DOHH2 (cell line): ENCODE measurements at regions not wholly inside any gene's neighbourhood (a gene's known extent, or its start where the extent isn't known, plus 50 kb on each side); places are given as distances from the start of the nearest gene placed in this dataset.

ENCODE experiments used
- EZH2phosphoT487 ChIP-seq: fragments of 200-600 bp; sonication (generic); IDR thresholded peaks from 2 replicates; pipeline ENCODE4 v1.6.1; 2017; ENCODE audit warnings: borderline replicate concordance, mild to moderate bottlenecking, antibody characterized with exemption, low read length, moderate library complexity, mixed read lengths
- TF ChIP-seq, protein P1 (sequence below): fragments of 200-600 bp; sonication (generic); IDR thresholded peaks from one replicate; pipeline ENCODE4 v1.5.1; 2014; ENCODE audit warnings: antibody characterized with exemption, mild to moderate bottlenecking, low read depth, low read length; ENCODE audit not compliant: poor library complexity, severe bottlenecking

DNA sequence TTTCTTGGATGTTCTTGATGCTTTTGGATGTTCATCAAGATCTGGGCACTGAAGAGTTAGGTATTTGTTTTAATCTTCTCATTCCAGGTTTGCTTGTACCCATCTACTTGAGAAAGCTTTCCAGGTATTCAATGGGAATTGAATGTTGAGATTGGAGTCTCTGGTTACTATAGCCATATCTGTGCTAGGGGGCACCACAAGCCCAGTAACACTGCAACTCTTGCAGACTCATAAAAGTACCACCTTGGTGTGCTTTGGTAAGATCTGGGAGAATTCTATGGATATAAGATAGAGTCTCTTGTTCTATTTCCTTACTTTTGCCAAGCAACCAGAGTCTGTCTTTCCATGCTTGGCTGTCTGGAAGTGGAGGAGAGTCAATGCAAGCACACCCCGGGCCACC, 518.9 kb upstream of the VRK2 start:
- TF ChIP-seq, protein P1, sequence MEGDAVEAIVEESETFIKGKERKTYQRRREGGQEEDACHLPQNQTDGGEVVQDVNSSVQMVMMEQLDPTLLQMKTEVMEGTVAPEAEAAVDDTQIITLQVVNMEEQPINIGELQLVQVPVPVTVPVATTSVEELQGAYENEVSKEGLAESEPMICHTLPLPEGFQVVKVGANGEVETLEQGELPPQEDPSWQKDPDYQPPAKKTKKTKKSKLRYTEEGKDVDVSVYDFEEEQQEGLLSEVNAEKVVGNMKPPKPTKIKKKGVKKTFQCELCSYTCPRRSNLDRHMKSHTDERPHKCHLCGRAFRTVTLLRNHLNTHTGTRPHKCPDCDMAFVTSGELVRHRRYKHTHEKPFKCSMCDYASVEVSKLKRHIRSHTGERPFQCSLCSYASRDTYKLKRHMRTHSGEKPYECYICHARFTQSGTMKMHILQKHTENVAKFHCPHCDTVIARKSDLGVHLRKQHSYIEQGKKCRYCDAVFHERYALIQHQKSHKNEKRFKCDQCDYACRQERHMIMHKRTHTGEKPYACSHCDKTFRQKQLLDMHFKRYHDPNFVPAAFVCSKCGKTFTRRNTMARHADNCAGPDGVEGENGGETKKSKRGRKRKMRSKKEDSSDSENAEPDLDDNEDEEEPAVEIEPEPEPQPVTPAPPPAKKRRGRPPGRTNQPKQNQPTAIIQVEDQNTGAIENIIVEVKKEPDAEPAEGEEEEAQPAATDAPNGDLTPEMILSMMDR = no peak
- TF ChIP-seq EZH2phosphoT487 = no peak
